ENCODE measurements at regions not wholly inside any gene's neighbourhood (a gene's known extent, or its start where the extent isn't known, plus 50 kb on each side); places are given as distances from the start of the nearest gene placed in this dataset.

DNA sequence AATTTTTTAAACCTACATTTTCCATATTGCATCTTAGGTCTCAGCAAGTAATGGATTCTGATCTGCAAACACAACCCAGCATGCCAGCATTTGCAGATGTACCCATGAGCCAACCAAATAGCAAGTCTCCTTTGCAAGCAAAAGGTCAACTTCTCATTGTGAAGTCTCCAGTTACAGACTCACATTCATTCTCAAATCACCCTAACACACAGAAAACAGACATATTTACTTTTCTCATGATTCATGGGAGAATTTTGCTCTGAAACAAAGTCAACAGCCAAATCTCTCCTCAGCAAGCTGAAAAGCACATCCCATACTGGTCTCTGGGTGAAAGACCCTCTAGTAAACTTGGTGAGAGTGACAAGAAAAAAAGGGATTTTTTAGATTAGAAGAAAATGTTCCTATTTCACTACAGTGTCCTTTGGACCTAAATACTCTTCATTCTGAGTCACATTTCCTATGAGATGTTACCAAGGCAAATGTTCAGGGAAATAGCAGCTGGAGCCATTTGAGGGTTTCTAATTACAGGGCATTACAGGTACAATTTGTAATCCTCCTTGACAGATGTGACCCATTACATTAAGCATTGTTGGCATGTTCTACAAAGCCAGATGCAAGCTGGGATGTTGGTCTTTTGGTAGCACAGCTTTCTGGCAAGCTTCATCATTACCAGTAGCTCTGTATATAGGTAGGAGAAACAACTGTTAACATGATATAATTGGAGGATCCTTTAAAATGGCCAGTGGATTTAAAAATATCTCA is 383.3 kb downstream of the SMARCA1 start:
- TF ChIP-seq, protein P1, sequence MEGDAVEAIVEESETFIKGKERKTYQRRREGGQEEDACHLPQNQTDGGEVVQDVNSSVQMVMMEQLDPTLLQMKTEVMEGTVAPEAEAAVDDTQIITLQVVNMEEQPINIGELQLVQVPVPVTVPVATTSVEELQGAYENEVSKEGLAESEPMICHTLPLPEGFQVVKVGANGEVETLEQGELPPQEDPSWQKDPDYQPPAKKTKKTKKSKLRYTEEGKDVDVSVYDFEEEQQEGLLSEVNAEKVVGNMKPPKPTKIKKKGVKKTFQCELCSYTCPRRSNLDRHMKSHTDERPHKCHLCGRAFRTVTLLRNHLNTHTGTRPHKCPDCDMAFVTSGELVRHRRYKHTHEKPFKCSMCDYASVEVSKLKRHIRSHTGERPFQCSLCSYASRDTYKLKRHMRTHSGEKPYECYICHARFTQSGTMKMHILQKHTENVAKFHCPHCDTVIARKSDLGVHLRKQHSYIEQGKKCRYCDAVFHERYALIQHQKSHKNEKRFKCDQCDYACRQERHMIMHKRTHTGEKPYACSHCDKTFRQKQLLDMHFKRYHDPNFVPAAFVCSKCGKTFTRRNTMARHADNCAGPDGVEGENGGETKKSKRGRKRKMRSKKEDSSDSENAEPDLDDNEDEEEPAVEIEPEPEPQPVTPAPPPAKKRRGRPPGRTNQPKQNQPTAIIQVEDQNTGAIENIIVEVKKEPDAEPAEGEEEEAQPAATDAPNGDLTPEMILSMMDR (optimal IDR thresholded peaks at IDR 0.05 in 1 of 3, IDR thresholded peaks at IDR 0.05 in 1 of 3, conservative IDR thresholded peaks at IDR 0.05 in 1 of 3; ENCODE audit: extremely low read depth in 1 of 3, insufficient read depth in 2 of 3, low read length in 3 of 3), result no peak
- TF ChIP-seq EZH2 (IDR thresholded peaks at IDR 0.05; ENCODE audit: low read length), result no peak

All from keratinocyte (primary cell).